HEK293T (cell line): ENCODE measurements at regions not wholly inside any gene's neighbourhood (a gene's known extent, or its start where the extent isn't known, plus 50 kb on each side); places are given as distances from the start of the nearest gene placed in this dataset.

Source experiments
- ARNT ChIP-seq: fragments of 450-650 bp; IDR thresholded peaks from 2 replicates; pipeline ENCODE4 v1.6.1; 2017; ENCODE audit warnings: mild to moderate bottlenecking
- FOXK2 ChIP-seq: fragments of 450-650 bp; IDR thresholded peaks from 2 replicates; pipeline ENCODE4 v1.6.1; 2016; ENCODE audit warnings: mild to moderate bottlenecking
- PKNOX1 ChIP-seq: fragments of 450-650 bp; IDR thresholded peaks from 2 replicates; pipeline ENCODE4 v1.6.1; 2016

- no peak for TF ChIP-seq FOXK2
- no peak for TF ChIP-seq ARNT
- TF ChIP-seq PKNOX1 = no peak
These were observed 280.6 kb downstream of the ARRDC4 start for GRCh38 chr15:98241032-98241554.
